IgD-negative memory B cell (primary cell): ENCODE measurements at regions not wholly inside any gene's neighbourhood (a gene's known extent, or its start where the extent isn't known, plus 50 kb on each side); places are given as distances from the start of the nearest gene placed in this dataset.
"Not testable (repeated sequence)": the region's sequence is repeated elsewhere in the genome, so short reads cannot be mapped to it uniquely, and the experiment has no call there.

Experiments used
- H3K27ac Mint-ChIP-seq, 3 donors: one replicate each; pipeline ENCODE4 v1.8.0; 2020 to 2022; ENCODE audit warnings: mild to moderate bottlenecking in 3 of 3, mixed read lengths in 3 of 3, moderate library complexity in 1 of 3
- H3K27me3 Mint-ChIP-seq: one replicate; pipeline ENCODE4 v1.8.0; 2021; ENCODE audit warnings: mixed read lengths
- H3K36me3 Mint-ChIP-seq: one replicate; pipeline ENCODE4 v1.8.0; 2020; ENCODE audit warnings: mild to moderate bottlenecking, mixed read lengths
- H3K4me1 Mint-ChIP-seq, 3 donors: one replicate each; pipeline ENCODE4 v1.8.0; 2020 to 2022; ENCODE audit warnings: mixed read lengths in 3 of 3, mild to moderate bottlenecking in 1 of 3
- H3K4me3 Mint-ChIP-seq, 4 donors: one replicate each; pipeline ENCODE4 v1.8.0; 2020 to 2022; ENCODE audit warnings: mild to moderate bottlenecking in 4 of 4, mixed read lengths in 4 of 4, moderate library complexity in 3 of 4
- H3K9me3 Mint-ChIP-seq, 3 donors: one replicate each; pipeline ENCODE4 v1.8.0; 2020 to 2021; ENCODE audit warnings: mixed read lengths in 3 of 3, mild to moderate bottlenecking in 1 of 3

GRCh38 chr6:85278466-85279035 is 171.3 kb upstream of the NT5E start:
- no peak overlapping the region for H3K27ac Mint-ChIP-seq
- H3K27me3 Mint-ChIP-seq, result no peaks in the 10 kb centered on the region
- no peak overlapping the region for H3K4me3 Mint-ChIP-seq
- no peaks in the 10 kb centered on the region for H3K36me3 Mint-ChIP-seq
- no peaks in the 10 kb centered on the region for H3K4me1 Mint-ChIP-seq
- peaks cover 0 to 4% (median 2%) of the 10 kb centered on the region in 3 donors for H3K9me3 Mint-ChIP-seq

- H3K27ac Mint-ChIP-seq, H3K9me3 Mint-ChIP-seq, H3K27me3 Mint-ChIP-seq, H3K36me3 Mint-ChIP-seq, H3K4me3 Mint-ChIP-seq, H3K4me1 Mint-ChIP-seq: not testable (repeated sequence)
These were observed 173.9 kb upstream of the NT5E start for GRCh38 chr6:85276026-85276425.

- Mint-ChIP-seq H3K27ac (no peak overlapping the region), H3K27me3 (no peaks in the 10 kb centered on the region), H3K36me3 (no peaks in the 10 kb centered on the region), H3K4me3 (no peak overlapping the region), H3K9me3 (peaks cover 0 to 4% (median 2%) of the 10 kb centered on the region in 3 donors), H3K4me1 (no peaks in the 10 kb centered on the region)
These were observed 174.4 kb upstream of the NT5E start for GRCh38 chr6:85275338-85275985.

DNA sequence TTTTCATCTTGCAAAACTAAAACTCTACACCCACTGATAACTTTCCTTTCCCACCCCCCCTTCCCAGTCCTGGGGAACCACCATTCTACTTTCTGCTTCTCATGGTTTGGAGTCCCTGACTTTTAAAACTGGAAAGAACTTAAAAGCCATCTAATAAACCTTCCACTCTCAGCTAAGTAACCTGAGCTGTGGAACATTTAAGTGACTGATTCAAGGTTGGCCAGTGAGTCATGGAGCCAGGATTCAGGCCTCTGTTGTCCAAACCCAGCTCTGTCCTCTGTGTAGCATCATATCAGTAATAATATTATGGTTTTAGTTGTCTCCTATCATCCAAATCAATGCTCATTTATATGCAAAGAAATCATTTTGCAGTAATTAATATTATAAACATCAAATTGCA is 176.0 kb upstream of the NT5E start:
- Mint-ChIP-seq H3K4me1 (no peaks in the 10 kb centered on the region), H3K9me3 (peaks cover 0 to 4% (median 2%) of the 10 kb centered on the region in 3 donors), H3K27me3 (no peaks in the 10 kb centered on the region), H3K4me3 (no peak overlapping the region), H3K27ac (no peak overlapping the region), H3K36me3 (no peaks in the 10 kb centered on the region)

GRCh38 chr6:85273046-85273445 is 176.8 kb upstream of the NT5E start:
- Mint-ChIP-seq H3K36me3 (no peaks in the 10 kb centered on the region), H3K4me3 (no peak overlapping the region), H3K27me3 (no peaks in the 10 kb centered on the region), H3K9me3 (peaks cover 0 to 4% (median 2%) of the 10 kb centered on the region in 3 donors), H3K27ac (no peak overlapping the region), H3K4me1 (no peaks in the 10 kb centered on the region)

DNA sequence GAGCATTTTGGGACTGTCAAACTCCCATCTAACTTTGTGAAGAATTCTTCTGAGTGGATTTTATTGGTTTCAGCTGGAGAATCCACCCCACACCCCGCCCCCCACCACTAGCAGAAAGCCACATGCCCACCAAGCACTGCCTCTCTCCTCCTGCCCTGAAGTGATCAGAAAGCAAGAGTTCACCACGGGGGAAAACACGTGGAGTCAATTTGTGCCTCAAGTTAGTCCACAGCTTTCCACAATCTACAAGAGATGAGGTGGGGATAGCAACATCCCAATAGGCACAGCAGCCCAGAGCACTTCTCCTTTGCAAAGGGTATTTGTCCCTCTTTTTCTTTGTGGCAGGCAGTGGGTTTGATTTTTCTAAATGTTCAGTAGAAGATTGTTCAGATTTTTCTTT is 177.3 kb upstream of the NT5E start:
- no peak overlapping the region for H3K4me3 Mint-ChIP-seq
- no peak overlapping the region for H3K27ac Mint-ChIP-seq
- H3K36me3 Mint-ChIP-seq, result no peaks in the 10 kb centered on the region
- H3K4me1 Mint-ChIP-seq, result no peaks in the 10 kb centered on the region
- H3K27me3 Mint-ChIP-seq, result no peaks in the 10 kb centered on the region
- H3K9me3 Mint-ChIP-seq, result peaks cover 0 to 4% (median 2%) of the 10 kb centered on the region in 3 donors

- H3K27me3 Mint-ChIP-seq, result no peaks in the 10 kb centered on the region
- H3K4me3 Mint-ChIP-seq, result no peak overlapping the region
- H3K27ac Mint-ChIP-seq, result no peak overlapping the region
- H3K36me3 Mint-ChIP-seq, result no peaks in the 10 kb centered on the region
- H3K4me1 Mint-ChIP-seq, result no peaks in the 10 kb centered on the region
- peaks cover 0 to 7% (median 5%) of the 10 kb centered on the region in 3 donors for H3K9me3 Mint-ChIP-seq
These were observed 187.3 kb upstream of the NT5E start for GRCh38 chr6:85262621-85263020.

DNA sequence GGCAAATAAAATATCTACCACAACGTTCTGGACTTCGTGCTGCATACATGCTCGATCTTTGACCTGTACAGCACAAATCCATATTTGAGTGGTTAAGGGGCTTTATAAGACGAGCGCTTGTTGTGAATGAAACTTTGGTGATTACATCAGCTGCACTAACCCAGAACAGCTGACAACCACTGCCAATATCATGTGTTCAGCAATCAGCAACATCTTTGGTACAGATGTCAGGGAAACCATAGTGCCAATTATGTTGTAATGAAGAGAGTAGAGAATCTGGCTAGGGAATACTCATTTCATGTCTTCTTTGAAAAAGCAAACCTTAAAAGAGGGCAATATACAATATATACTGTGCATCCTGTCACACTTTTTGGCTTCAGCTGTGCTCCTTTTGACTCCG is 188.6 kb upstream of the NT5E start:
- Mint-ChIP-seq H3K4me3 (no peak overlapping the region), H3K9me3 (peaks cover 0 to 7% (median 5%) of the 10 kb centered on the region in 3 donors), H3K4me1 (no peaks in the 10 kb centered on the region), H3K36me3 (no peaks in the 10 kb centered on the region), H3K27ac (no peak overlapping the region), H3K27me3 (no peaks in the 10 kb centered on the region)

DNA sequence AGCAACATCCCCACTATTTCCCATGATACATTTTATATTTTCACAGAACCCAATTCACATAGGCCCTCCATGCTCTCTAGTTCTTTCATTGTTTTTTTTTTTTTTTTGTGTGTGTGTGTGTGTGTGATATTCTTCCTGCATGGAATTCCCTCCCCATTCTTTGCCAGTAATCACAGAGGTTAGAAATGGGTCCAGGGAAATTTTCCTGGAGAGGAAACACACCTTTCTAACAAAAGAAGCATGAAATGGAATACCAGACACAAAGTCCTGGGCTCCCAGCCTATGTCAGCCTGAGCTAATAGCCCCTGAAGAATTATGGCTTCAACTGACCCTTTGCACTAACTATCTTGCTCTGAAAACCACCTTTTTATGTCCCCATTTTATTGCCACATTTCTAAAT is 194.2 kb upstream of the NT5E start:
- Mint-ChIP-seq H3K27ac (no peak overlapping the region), H3K4me3 (no peak overlapping the region)

DNA sequence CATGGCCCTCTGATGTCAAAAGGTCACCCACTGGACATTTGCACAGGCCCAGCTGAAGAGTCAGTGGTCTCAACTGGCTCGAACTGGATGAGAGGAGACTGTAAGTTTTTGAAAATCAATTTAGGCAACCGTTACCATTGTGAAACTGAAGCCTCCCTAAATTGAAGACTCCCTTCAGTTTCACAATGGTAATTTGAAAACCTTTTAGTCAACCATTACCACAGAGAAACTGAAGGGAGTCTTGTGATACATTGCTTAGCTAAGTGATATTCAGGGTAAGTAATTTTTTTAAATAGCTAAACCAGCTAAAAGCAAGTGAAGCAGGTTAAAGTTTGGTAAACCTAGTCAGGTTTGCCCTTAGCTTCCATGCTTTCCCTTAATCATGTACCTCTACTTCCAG is 197.3 kb upstream of the NT5E start:
- H3K27ac Mint-ChIP-seq, result no peak overlapping the region
- H3K4me3 Mint-ChIP-seq, result no peak overlapping the region
- H3K9me3 Mint-ChIP-seq, result peaks cover 0 to 10% (median 5%) of the 10 kb centered on the region in 3 donors
- peaks cover 3% of the 10 kb centered on the region for H3K36me3 Mint-ChIP-seq
- no peaks in the 10 kb centered on the region for H3K4me1 Mint-ChIP-seq
- peaks cover 3% of the 10 kb centered on the region for H3K27me3 Mint-ChIP-seq

More for the DNA sequence above, 194.2 kb upstream of the NT5E start:
- peaks cover 3% of the 10 kb centered on the region for H3K36me3 Mint-ChIP-seq
- H3K4me1 Mint-ChIP-seq, result no peaks in the 10 kb centered on the region
- H3K27me3 Mint-ChIP-seq, result peaks cover 3% of the 10 kb centered on the region
- peaks cover 0 to 7% (median 5%) of the 10 kb centered on the region in 3 donors for H3K9me3 Mint-ChIP-seq

GRCh38 chr6:85252085-85252484 is 197.8 kb upstream of the NT5E start:
- H3K9me3 Mint-ChIP-seq, result peaks cover 0 to 14% (median 7%) of the 10 kb centered on the region in 3 donors
- H3K27ac Mint-ChIP-seq, result no peak overlapping the region
- H3K4me3 Mint-ChIP-seq, result no peak overlapping the region
- H3K36me3 Mint-ChIP-seq, result peaks cover 3% of the 10 kb centered on the region
- peaks cover 3% of the 10 kb centered on the region for H3K27me3 Mint-ChIP-seq
- no peaks in the 10 kb centered on the region for H3K4me1 Mint-ChIP-seq

DNA sequence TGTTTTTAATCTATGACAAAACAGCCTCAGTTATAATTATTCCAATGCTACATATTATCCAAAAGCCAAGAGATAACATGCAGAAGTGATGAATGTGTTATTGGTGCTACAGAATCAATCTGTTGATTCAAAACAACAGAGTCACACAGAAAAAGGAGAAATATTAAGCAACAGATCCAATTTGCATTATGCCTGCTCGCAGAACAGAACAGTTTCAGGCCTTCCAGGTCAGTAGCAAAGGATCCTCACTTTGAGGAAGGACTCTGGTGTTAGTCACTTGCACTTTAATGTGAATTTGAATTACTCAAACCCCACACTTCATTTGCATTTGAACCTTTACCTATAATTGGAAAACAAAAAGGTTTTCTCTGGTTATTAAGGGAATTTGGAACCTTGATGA is 198.6 kb upstream of the NT5E start:
- no peak overlapping the region for H3K27ac Mint-ChIP-seq
- H3K9me3 Mint-ChIP-seq, result peaks cover 2 to 19% (median 7%) of the 10 kb centered on the region in 3 donors
- H3K36me3 Mint-ChIP-seq, result peaks cover 3% of the 10 kb centered on the region
- H3K4me3 Mint-ChIP-seq, result no peak overlapping the region
- no peaks in the 10 kb centered on the region for H3K4me1 Mint-ChIP-seq
- peaks cover 3% of the 10 kb centered on the region for H3K27me3 Mint-ChIP-seq

GRCh38 chr6:85250586-85251220 is 199.2 kb upstream of the NT5E start:
- Mint-ChIP-seq H3K36me3 (peaks cover 3% of the 10 kb centered on the region), H3K9me3 (peaks cover 2 to 19% (median 7%) of the 10 kb centered on the region in 3 donors), H3K4me1 (no peaks in the 10 kb centered on the region), H3K4me3 (no peak overlapping the region), H3K27ac (no peak overlapping the region), H3K27me3 (peaks cover 3% of the 10 kb centered on the region)

GRCh38 chr6:85245004-85245403 is 204.9 kb upstream of the NT5E start:
- H3K27ac Mint-ChIP-seq, result no peak overlapping the region

DNA sequence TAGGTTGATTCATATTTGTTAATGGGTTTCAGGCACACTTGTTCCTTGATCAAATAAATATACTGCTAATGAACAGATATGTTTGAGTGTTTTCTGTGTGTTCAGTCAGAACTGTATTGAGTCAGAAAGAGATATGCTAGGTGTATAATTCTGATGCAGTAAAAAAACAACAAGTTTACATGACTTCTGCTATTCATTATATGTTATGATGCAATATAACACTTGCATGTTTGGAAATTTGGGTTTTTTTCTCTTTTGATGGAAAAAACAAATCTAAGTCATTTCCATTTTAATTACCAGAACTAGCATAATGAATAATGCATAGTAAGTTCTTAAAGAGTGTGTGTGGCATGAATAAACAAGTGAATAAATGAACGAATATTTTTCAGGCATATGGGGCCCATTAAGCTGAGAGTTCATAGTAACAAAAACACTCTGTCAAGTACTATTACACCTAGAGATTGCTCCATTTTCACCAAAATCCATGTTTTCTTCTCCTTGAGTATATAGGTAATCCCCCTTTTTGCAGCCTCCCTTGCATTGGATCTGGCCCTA is 208.3 kb upstream of the NT5E start:
- no peak overlapping the region for H3K4me3 Mint-ChIP-seq
- peaks cover 2% of the 10 kb centered on the region for H3K36me3 Mint-ChIP-seq
- no peaks in the 10 kb centered on the region for H3K4me1 Mint-ChIP-seq
- H3K27me3 Mint-ChIP-seq, result no peaks in the 10 kb centered on the region
- H3K9me3 Mint-ChIP-seq, result peaks cover 0 to 2% (median 0%) of the 10 kb centered on the region in 3 donors
- H3K27ac Mint-ChIP-seq, result no peak overlapping the region

More at GRCh38 chr6:85245004-85245403, 204.9 kb upstream of the NT5E start:
- Mint-ChIP-seq H3K4me1 (no peaks in the 10 kb centered on the region), H3K9me3 (peaks cover 2 to 11% (median 3%) of the 10 kb centered on the region in 3 donors), H3K27me3 (no peaks in the 10 kb centered on the region), H3K4me3 (no peak overlapping the region), H3K36me3 (peaks cover 2% of the 10 kb centered on the region)
